ENCODE measurements at regions not wholly inside any gene's neighbourhood (a gene's known extent, or its start where the extent isn't known, plus 50 kb on each side); places are given as distances from the start of the nearest gene placed in this dataset.

- CTCF ChIA-PET, result no interaction called here
These were observed 669.3 kb downstream of the LIG4 start for GRCh38 chr13:107545946-107546502.

GRCh38 chr13:107534548-107534947 lies 680.8 kb downstream of the LIG4 start:
- no peak for TF ChIP-seq CTCF (conservative IDR thresholded peaks at IDR 0.05)
- TF ChIP-seq EZH2 (IDR thresholded peaks at IDR 0.05; ENCODE audit: low read depth), result no peak
- no peaks in the 10 kb centered on the region for H3K9me2 ChIP-seq (ENCODE audit: insufficient read depth)

More at GRCh38 chr13:107545946-107546502, 669.3 kb downstream of the LIG4 start:
- Histone ChIP-seq H3K27ac (no peak overlapping the region), H3K9me2 (ENCODE audit: insufficient read depth) (no peaks in the 10 kb centered on the region), H3F3A (ENCODE audit: insufficient read depth, low read depth) (no peaks in the 10 kb centered on the region), H3K9me3 (ENCODE audit: insufficient read depth, low read depth) (no peaks in the 10 kb centered on the region), H3K36me3 (ENCODE audit: low read depth) (no peaks in the 10 kb centered on the region), H4K20me1 (ENCODE audit: insufficient read depth) (no peaks in the 10 kb centered on the region), H3K4me2 (no peak overlapping the region), H3K4me3 (no peak overlapping the region), H3K79me2 (ENCODE audit: low read depth) (no peaks in the 10 kb centered on the region), H3K4me1 (replicated peaks; ENCODE audit: insufficient read depth) (no peaks in the 10 kb centered on the region), H3K27me3 (ENCODE audit: insufficient read depth, low read depth) (no peaks in the 10 kb centered on the region), H2AFZ (no peak overlapping the region)
- DNase-seq, result no peak
- POLR2A ChIA-PET (ENCODE audit: unreplicated experiment), result no interaction called here
- TF ChIP-seq CTCF (conservative IDR thresholded peaks at IDR 0.05) (no peak), EZH2 (IDR thresholded peaks at IDR 0.05; ENCODE audit: low read depth) (no peak)
- no TSS peak for BruUV-seq (replicated peaks)
- intact Hi-C loops (cut with micrococcal nuclease; ENCODE audit: unreplicated experiment), result no loop called here

GRCh38 chr13:107531816-107532215 lies 683.5 kb downstream of the LIG4 start:
- ChIA-PET CTCF (no interaction called here), POLR2A (ENCODE audit: unreplicated experiment) (no interaction called here)
- no peaks in the 10 kb centered on the region for H3K79me2 ChIP-seq (ENCODE audit: low read depth)
- no peaks in the 10 kb centered on the region for H3K9me3 ChIP-seq (ENCODE audit: insufficient read depth, low read depth)
- DNase-seq, result peak in 1 of 2 experiments; percentile 81
- TF ChIP-seq CTCF (conservative IDR thresholded peaks at IDR 0.05) (no peak), EZH2 (IDR thresholded peaks at IDR 0.05; ENCODE audit: low read depth) (no peak)
- peak overlapping the region; percentile 37 for H3K4me2 ChIP-seq
- H3K36me3 ChIP-seq (ENCODE audit: low read depth), result no peaks in the 10 kb centered on the region
- H3K27me3 ChIP-seq (ENCODE audit: insufficient read depth, low read depth), result no peaks in the 10 kb centered on the region
- no peak overlapping the region for H3K27ac ChIP-seq
- H2AFZ ChIP-seq, result no peak overlapping the region
- H3K9me2 ChIP-seq (ENCODE audit: insufficient read depth), result no peaks in the 10 kb centered on the region
- H3K4me3 ChIP-seq, result no peak overlapping the region
- H4K20me1 ChIP-seq (ENCODE audit: insufficient read depth), result no peaks in the 10 kb centered on the region; the same call in 1 of the 2 replicates
- no TSS peak for BruUV-seq (replicated peaks)
- intact Hi-C loops (cut with micrococcal nuclease; ENCODE audit: unreplicated experiment), result no loop called here
- H3K4me1 ChIP-seq (replicated peaks; ENCODE audit: insufficient read depth), result peaks cover 11% of the 10 kb centered on the region
- no peaks in the 10 kb centered on the region for H3F3A ChIP-seq (ENCODE audit: insufficient read depth, low read depth)

More at GRCh38 chr13:107534548-107534947, 680.8 kb downstream of the LIG4 start:
- no peaks in the 10 kb centered on the region for H3K9me3 ChIP-seq (ENCODE audit: insufficient read depth, low read depth)
- no TSS peak for BruUV-seq (replicated peaks)
- no peak for DNase-seq
- H2AFZ ChIP-seq, result no peak overlapping the region
- peaks cover 11% of the 10 kb centered on the region for H3K4me1 ChIP-seq (replicated peaks; ENCODE audit: insufficient read depth)
- CTCF ChIA-PET, result no interaction called here
- H4K20me1 ChIP-seq (ENCODE audit: insufficient read depth), result no peaks in the 10 kb centered on the region; the same call in 1 of the 2 replicates
- no peaks in the 10 kb centered on the region for H3K79me2 ChIP-seq (ENCODE audit: low read depth)
- no peaks in the 10 kb centered on the region for H3F3A ChIP-seq (ENCODE audit: insufficient read depth, low read depth)
- no peaks in the 10 kb centered on the region for H3K27me3 ChIP-seq (ENCODE audit: insufficient read depth, low read depth)
- H3K36me3 ChIP-seq (ENCODE audit: low read depth), result no peaks in the 10 kb centered on the region
- no peak overlapping the region for H3K4me3 ChIP-seq
- no peak overlapping the region for H3K27ac ChIP-seq
- POLR2A ChIA-PET (ENCODE audit: unreplicated experiment), result no interaction called here
- intact Hi-C loops (cut with micrococcal nuclease; ENCODE audit: unreplicated experiment), result no loop called here
- no peak overlapping the region for H3K4me2 ChIP-seq
